Endothelial cell (in vitro differentiated cells): ENCODE measurements at regions not wholly inside any gene's neighbourhood (a gene's known extent, or its start where the extent isn't known, plus 50 kb on each side); places are given as distances from the start of the nearest gene placed in this dataset.

Experiments
- DNase-seq: peaks from one replicate; pipeline ENCODE4 v3.0.0; 2021; ENCODE audit warnings: low spot score
- H3K27ac Mint-ChIP-seq: one replicate; pipeline ENCODE4 v1.8.0; 2021; ENCODE audit warnings: mixed read lengths, inconsistent platforms; ENCODE audit not compliant: unreplicated experiment
- H3K27me3 Mint-ChIP-seq: one replicate; pipeline ENCODE4 v1.8.0; 2021; ENCODE audit warnings: mild to moderate bottlenecking, moderate library complexity, mixed read lengths, inconsistent platforms; ENCODE audit not compliant: unreplicated experiment
- H3K36me3 Mint-ChIP-seq: one replicate; pipeline ENCODE4 v1.8.0; 2021; ENCODE audit warnings: mild to moderate bottlenecking, low read depth, mixed read lengths, inconsistent platforms; ENCODE audit not compliant: unreplicated experiment
- H3K4me1 Mint-ChIP-seq: one replicate; pipeline ENCODE4 v1.8.0; 2021; ENCODE audit warnings: mild to moderate bottlenecking, mixed read lengths, inconsistent platforms; ENCODE audit not compliant: unreplicated experiment
- H3K4me3 Mint-ChIP-seq: one replicate; pipeline ENCODE4 v1.8.0; 2021; ENCODE audit warnings: mild to moderate bottlenecking, mixed read lengths, inconsistent platforms; ENCODE audit not compliant: unreplicated experiment
- H3K9me3 Mint-ChIP-seq: one replicate; pipeline ENCODE4 v1.8.0; 2021; ENCODE audit warnings: mixed read lengths, inconsistent platforms; ENCODE audit not compliant: unreplicated experiment
- CTCF ChIP-seq: fragments of 200-600 bp; sonication (generic); IDR thresholded peaks from one replicate; pipeline ENCODE4 v1.5.0; 2021; ENCODE audit warnings: antibody characterized with exemption; ENCODE audit not compliant: unreplicated experiment

GRCh38 chr5:116686438-116686837 is 111.8 kb upstream of the SEMA6A start:
- H3K27ac Mint-ChIP-seq: no peak overlapping the region
- no peak for TF ChIP-seq CTCF
- H3K27me3 Mint-ChIP-seq: peaks cover 4% of the 10 kb centered on the region
- H3K9me3 Mint-ChIP-seq: no peaks in the 10 kb centered on the region
- H3K36me3 Mint-ChIP-seq: no peaks in the 10 kb centered on the region
- DNase-seq: no peak
- H3K4me1 Mint-ChIP-seq: peaks cover 5% of the 10 kb centered on the region
- H3K4me3 Mint-ChIP-seq: no peak overlapping the region

GRCh38 chr5:116685931-116686330 is 111.3 kb upstream of the SEMA6A start:
- Mint-ChIP-seq H3K27me3 (peaks cover 4% of the 10 kb centered on the region), H3K4me3 (no peak overlapping the region), H3K9me3 (no peaks in the 10 kb centered on the region), H3K27ac (no peak overlapping the region), H3K4me1 (peaks cover 5% of the 10 kb centered on the region), H3K36me3 (no peaks in the 10 kb centered on the region)
- DNase-seq: no peak
- no peak for TF ChIP-seq CTCF

GRCh38 chr5:116685069-116685468 is 110.4 kb upstream of the SEMA6A start:
- no peak for TF ChIP-seq CTCF

GRCh38 chr5:116681334-116682013 is 106.9 kb upstream of the SEMA6A start:
- no peak for TF ChIP-seq CTCF
- no peak overlapping the region for H3K27ac Mint-ChIP-seq
- DNase-seq: no peak
- no peaks in the 10 kb centered on the region for H3K9me3 Mint-ChIP-seq
- no peaks in the 10 kb centered on the region for H3K36me3 Mint-ChIP-seq
- H3K4me3 Mint-ChIP-seq: no peak overlapping the region
- H3K27me3 Mint-ChIP-seq: peaks cover 4% of the 10 kb centered on the region
- peaks cover 11% of the 10 kb centered on the region for H3K4me1 Mint-ChIP-seq

More at GRCh38 chr5:116685069-116685468, 110.4 kb upstream of the SEMA6A start:
- peaks cover 5% of the 10 kb centered on the region for H3K4me1 Mint-ChIP-seq
- H3K9me3 Mint-ChIP-seq: no peaks in the 10 kb centered on the region
- no peak for DNase-seq
- H3K27me3 Mint-ChIP-seq: peaks cover 6% of the 10 kb centered on the region
- H3K36me3 Mint-ChIP-seq: no peaks in the 10 kb centered on the region
- H3K4me3 Mint-ChIP-seq: no peak overlapping the region
- no peak overlapping the region for H3K27ac Mint-ChIP-seq

- Mint-ChIP-seq H3K27me3 (no peaks in the 10 kb centered on the region), H3K9me3 (no peaks in the 10 kb centered on the region), H3K36me3 (no peaks in the 10 kb centered on the region), H3K4me3 (no peak overlapping the region), H3K4me1 (peaks cover 7% of the 10 kb centered on the region), H3K27ac (no peak overlapping the region)
- TF ChIP-seq CTCF: no peak
- DNase-seq: no peak
These were observed 100.9 kb upstream of the SEMA6A start for GRCh38 chr5:116675626-116675910.
